Panc1 (cell line): ENCODE measurements at regions not wholly inside any gene's neighbourhood (a gene's known extent, or its start where the extent isn't known, plus 50 kb on each side); places are given as distances from the start of the nearest gene placed in this dataset.

Experiments
- ATAC-seq: fragments of 200-7000 bp; cut with Tn5 transposase; 2 replicates; pipeline ENCODE4 v1.9.1; 2020; ENCODE audit warnings: mild to moderate bottlenecking, moderate library complexity
- BruUV-seq: library from RNA; stranded (reverse); fragments of 400-500 nt; replicated peaks from 2 replicates; lab custom pipeline; 2021; lab: Mats Ljungman, UMichigan
- CTCF ChIA-PET: fragments of 300-600 bp; sonication (Branson Sonifier 250); formaldehyde crosslinking; loops from one replicate; lab custom pipeline; 2022; ENCODE audit warnings: antibody characterized with exemption; lab: Charles Lee
- POLR2A ChIA-PET: fragments of 300-600 bp; sonication (Branson Sonifier 250); formaldehyde crosslinking; loops from one replicate; lab custom pipeline; 2022; ENCODE audit warnings: antibody characterized with exemption; lab: Charles Lee
- DNase-seq: peaks from one replicate; pipeline ENCODE4 v3.0.0-alpha.2; 2010; ENCODE audit warnings: low read depth, low spot score
- H3K27ac ChIP-seq: 2 replicates; pipeline ENCODE4 v1.5.1; 2011; ENCODE audit warnings: mild to moderate bottlenecking, low read length, inconsistent platforms
- H3K27me3 ChIP-seq: fragments of 200-500 bp; sonication (Bioruptor generic); 2 replicates; pipeline ENCODE4 v1.6.0; 2014; ENCODE audit warnings: low read length, inconsistent platforms; ENCODE audit not compliant: control insufficient read depth, insufficient read depth
- H3K36me3 ChIP-seq: fragments of 200-500 bp; sonication (Bioruptor generic); 2 replicates; pipeline ENCODE4 v1.5.1; 2014; ENCODE audit warnings: inconsistent platforms, mild to moderate bottlenecking, low read length, moderate library complexity; ENCODE audit not compliant: control insufficient read depth, insufficient read depth
- H3K4me1 ChIP-seq: 2 replicates; pipeline ENCODE4 v1.5.1; 2011; ENCODE audit warnings: inconsistent platforms, mild to moderate bottlenecking, low read length, moderate library complexity; ENCODE audit not compliant: control insufficient read depth, insufficient read depth
- H3K4me3 ChIP-seq, 2 experiments: 2 replicates each; pipeline ENCODE4 v1.5.1; 2011 to 2012; ENCODE audit warnings: low read depth in 2 of 2, low read length in 2 of 2, mild to moderate bottlenecking in 2 of 2, inconsistent platforms in 1 of 2, moderate library complexity in 1 of 2
- H3K9me3 ChIP-seq: fragments of 200-500 bp; sonication (Bioruptor generic); 2 replicates; pipeline ENCODE4 v1.5.1; 2014; ENCODE audit warnings: low read depth, mild to moderate bottlenecking, inconsistent platforms, low read length, moderate library complexity; ENCODE audit not compliant: control insufficient read depth, insufficient read depth
- CTCF ChIP-seq: fragments of 450-650 bp; IDR thresholded peaks from 2 replicates; pipeline ENCODE4 v1.5.1; 2017; ENCODE audit warnings: mild to moderate bottlenecking
- POLR2AphosphoS5 ChIP-seq: IDR thresholded peaks from 2 replicates; pipeline ENCODE4 v1.6.1; 2012; ENCODE audit warnings: mild to moderate bottlenecking, low read depth, low read length, moderate library complexity
- REST ChIP-seq, 2 experiments: IDR thresholded peaks; 2 replicates each; pipeline ENCODE4 v1.6.1; 2011 to 2012; ENCODE audit warnings: low read depth in 2 of 2, control low read depth in 1 of 2, low read length in 1 of 2, mild to moderate bottlenecking in 1 of 2, moderate library complexity in 1 of 2; ENCODE audit not compliant: insufficient read depth in 1 of 2
- SIN3A ChIP-seq: IDR thresholded peaks from 2 replicates; pipeline ENCODE4 v1.6.1; 2012; ENCODE audit warnings: low read depth, mild to moderate bottlenecking, low read length, moderate library complexity, borderline replicate concordance; ENCODE audit not compliant: insufficient read depth
- TCF7L2 ChIP-seq: IDR thresholded peaks from 2 replicates; pipeline ENCODE4 v1.6.1; 2011; ENCODE audit warnings: mild to moderate bottlenecking, low read depth, low read length, inconsistent platforms
- in situ Hi-C: cut with HindIII; loops from 2 replicates; pipeline ENCODE4 v1.10.0; 2016; ENCODE audit warnings: low sequenced_read_pairs, low pct_unique_long_range_greater_than_20kb
- intact Hi-C: fragments of 100-400 bp; cut with micrococcal nuclease; formaldehyde crosslinking; loops from one replicate; pipeline ENCODE4 v1.10.0; 2022; ENCODE audit not compliant: unreplicated experiment

GRCh38 chr7:114295522-114295921 is 119.1 kb upstream of the FOXP2 start:
- in situ Hi-C loops (no loop called here), intact Hi-C loops (no loop called here)
- Histone ChIP-seq H3K4me1 (no peaks in the 10 kb centered on the region; the same call in 1 of the 2 replicates), H3K27me3 (no peaks in the 10 kb centered on the region), H3K4me3 (no peak overlapping the region), H3K9me3 (no peaks in the 10 kb centered on the region), H3K27ac (no peak overlapping the region), H3K36me3 (no peaks in the 10 kb centered on the region)
- ChIA-PET POLR2A (no interaction called here), CTCF (no interaction called here)
- ATAC-seq (no peak), DNase-seq (no peak)
- no peak for TF ChIP-seq SIN3A
- no peak for TF ChIP-seq POLR2AphosphoS5
- no TSS peak for BruUV-seq

- Histone ChIP-seq H3K27me3 (no peaks in the 10 kb centered on the region), H3K4me1 (no peaks in the 10 kb centered on the region; the same call in 1 of the 2 replicates), H3K4me3 (no peak overlapping the region), H3K27ac (no peak overlapping the region), H3K36me3 (no peaks in the 10 kb centered on the region), H3K9me3 (no peaks in the 10 kb centered on the region)
- TF ChIP-seq REST (IDR thresholded peaks at IDR 0.05; ENCODE audit: insufficient read depth in 1 of 2, low read depth in 2 of 2, low read length in 1 of 2) (no peak), SIN3A (no peak), POLR2AphosphoS5 (no peak), TCF7L2 (no peak), CTCF (no peak)
- ATAC-seq = no peak
- no peak for DNase-seq
- POLR2A ChIA-PET = no interaction called here
- in situ Hi-C loops = no loop called here
- CTCF ChIA-PET = no interaction called here
- intact Hi-C loops = no loop called here
- BruUV-seq = no TSS peak
Measured at GRCh38 chr7:114294036-114294435, 120.6 kb upstream of the FOXP2 start.

- no peak for DNase-seq
- no TSS peak for BruUV-seq
- CTCF ChIA-PET = no interaction called here
- Histone ChIP-seq H3K27ac (no peak overlapping the region), H3K4me3 (no peak overlapping the region), H3K4me1 (no peaks in the 10 kb centered on the region; the same call in 1 of the 2 replicates), H3K9me3 (no peaks in the 10 kb centered on the region), H3K27me3 (no peaks in the 10 kb centered on the region), H3K36me3 (no peaks in the 10 kb centered on the region)
- in situ Hi-C loops = no loop called here
- intact Hi-C loops = no loop called here
- TF ChIP-seq REST (IDR thresholded peaks at IDR 0.05; ENCODE audit: insufficient read depth in 1 of 2, low read depth in 2 of 2, low read length in 1 of 2) = no peak
- no peak for TF ChIP-seq POLR2AphosphoS5
- TF ChIP-seq TCF7L2 = no peak
- TF ChIP-seq SIN3A = no peak
- TF ChIP-seq CTCF = no peak
- ATAC-seq = no peak
- POLR2A ChIA-PET = no interaction called here
Measured at GRCh38 chr7:114293289-114294012, 121.2 kb upstream of the FOXP2 start.
